ENCODE measurements at regions not wholly inside any gene's neighbourhood (a gene's known extent, or its start where the extent isn't known, plus 50 kb on each side); places are given as distances from the start of the nearest gene placed in this dataset.

GRCh38 chr11:21924262-21924661, 268.6 kb upstream of the ANO5 start:
- TF ChIP-seq ELF4 (IDR thresholded peaks at IDR 0.05): no peak
- TF ChIP-seq LEF1 (IDR thresholded peaks at IDR 0.05; ENCODE audit: borderline replicate concordance): no peak
- no peak for TF ChIP-seq FOXA1 (IDR thresholded peaks at IDR 0.05)
- no peak for TF ChIP-seq ARNT (IDR thresholded peaks at IDR 0.05)
- no peak for TF ChIP-seq SP1 (IDR thresholded peaks at IDR 0.05)
- TF ChIP-seq TARDBP (IDR thresholded peaks at IDR 0.05): no peak
- TF ChIP-seq NFRKB (IDR thresholded peaks at IDR 0.05): no peak
- TF ChIP-seq SUZ12 (IDR thresholded peaks at IDR 0.05): no peak
- no peak for TF ChIP-seq FOXM1 (IDR thresholded peaks at IDR 0.05; ENCODE audit: borderline replicate concordance)
- no peak for TF ChIP-seq BHLHE40 (IDR thresholded peaks at IDR 0.05; ENCODE audit: borderline replicate concordance)

Data from HEK293T (cell line).